Neural crest cell (in vitro differentiated cells): ENCODE measurements at regions not wholly inside any gene's neighbourhood (a gene's known extent, or its start where the extent isn't known, plus 50 kb on each side); places are given as distances from the start of the nearest gene placed in this dataset.

Source experiments
- DNase-seq: peaks from one replicate; pipeline ENCODE4 v3.0.0; 2021; ENCODE audit warnings: low read depth, mixed read lengths, low spot score
- H3K27ac Mint-ChIP-seq: one replicate; pipeline ENCODE4 v1.8.0; 2021; ENCODE audit warnings: mild to moderate bottlenecking, mixed read lengths; ENCODE audit not compliant: unreplicated experiment
- H3K27me3 Mint-ChIP-seq: 2 replicates; pipeline ENCODE4 v1.8.0; 2021; ENCODE audit warnings: low read depth, mild to moderate bottlenecking, mixed read lengths
- H3K36me3 Mint-ChIP-seq: 2 replicates; pipeline ENCODE4 v1.8.0; 2021; ENCODE audit warnings: low read depth, mild to moderate bottlenecking, mixed read lengths
- H3K4me1 Mint-ChIP-seq: 2 replicates; pipeline ENCODE4 v1.8.0; 2021; ENCODE audit warnings: mixed read lengths
- H3K4me3 Mint-ChIP-seq: one replicate; pipeline ENCODE4 v1.8.0; 2021; ENCODE audit warnings: mild to moderate bottlenecking, mixed read lengths
- H3K9me3 Mint-ChIP-seq: 2 replicates; pipeline ENCODE4 v1.8.0; 2021; ENCODE audit warnings: mixed read lengths
- CTCF ChIP-seq: fragments of 200-600 bp; sonication (generic); conservative IDR thresholded peaks from 2 replicates; pipeline ENCODE4 v1.5.0; 2021; ENCODE audit warnings: antibody characterized with exemption, mild to moderate bottlenecking

- H3K27ac Mint-ChIP-seq = no peak overlapping the region
- H3K36me3 Mint-ChIP-seq = no peaks in the 10 kb centered on the region
Observed at GRCh38 chr9:106655966-106656365, 207.0 kb upstream of the ZNF462 start.

GRCh38 chr9:106657926-106658325 is 205.0 kb upstream of the ZNF462 start:
- DNase-seq = no peak
- Mint-ChIP-seq H3K27ac (no peak overlapping the region), H3K4me1 (no peaks in the 10 kb centered on the region), H3K9me3 (no peaks in the 10 kb centered on the region), H3K36me3 (no peaks in the 10 kb centered on the region), H3K4me3 (no peak overlapping the region), H3K27me3 (no peaks in the 10 kb centered on the region)
- TF ChIP-seq CTCF = no peak

More at GRCh38 chr9:106655966-106656365, 207.0 kb upstream of the ZNF462 start:
- Mint-ChIP-seq H3K4me1 (no peaks in the 10 kb centered on the region), H3K9me3 (no peaks in the 10 kb centered on the region), H3K4me3 (no peak overlapping the region), H3K27me3 (no peaks in the 10 kb centered on the region)
- DNase-seq = no peak
- TF ChIP-seq CTCF = no peak

- no peak for TF ChIP-seq CTCF
- Mint-ChIP-seq H3K36me3 (no peaks in the 10 kb centered on the region), H3K4me3 (no peak overlapping the region), H3K4me1 (peaks cover 4% of the 10 kb centered on the region), H3K9me3 (peaks cover 5% of the 10 kb centered on the region), H3K27ac (no peak overlapping the region), H3K27me3 (no peaks in the 10 kb centered on the region)
- no peak for DNase-seq
Observed at GRCh38 chr9:106668534-106668933, 194.4 kb upstream of the ZNF462 start.

- Mint-ChIP-seq H3K4me3 (no peak overlapping the region), H3K9me3 (peaks cover 5% of the 10 kb centered on the region), H3K27ac (no peak overlapping the region), H3K27me3 (no peaks in the 10 kb centered on the region), H3K4me1 (peaks cover 4% of the 10 kb centered on the region), H3K36me3 (no peaks in the 10 kb centered on the region)
- no peak for TF ChIP-seq CTCF
- DNase-seq = no peak
Observed at GRCh38 chr9:106669835-106670234, 193.1 kb upstream of the ZNF462 start.

GRCh38 chr9:106670418-106670817 is 192.5 kb upstream of the ZNF462 start:
- Mint-ChIP-seq H3K27ac (no peak overlapping the region), H3K27me3 (no peaks in the 10 kb centered on the region), H3K4me1 (peaks cover 4% of the 10 kb centered on the region), H3K36me3 (no peaks in the 10 kb centered on the region), H3K4me3 (no peak overlapping the region), H3K9me3 (peaks cover 5% of the 10 kb centered on the region)
- DNase-seq = no peak
- TF ChIP-seq CTCF = no peak

GRCh38 chr9:106675780-106676179 is 187.2 kb upstream of the ZNF462 start:
- DNase-seq = no peak
- Mint-ChIP-seq H3K27me3 (no peaks in the 10 kb centered on the region), H3K27ac (no peak overlapping the region), H3K36me3 (no peaks in the 10 kb centered on the region), H3K9me3 (peaks cover 5% of the 10 kb centered on the region), H3K4me3 (no peak overlapping the region), H3K4me1 (peaks cover 10% of the 10 kb centered on the region)
- TF ChIP-seq CTCF = no peak
